ENCODE measurements at regions not wholly inside any gene's neighbourhood (a gene's known extent, or its start where the extent isn't known, plus 50 kb on each side); places are given as distances from the start of the nearest gene placed in this dataset.

DNA sequence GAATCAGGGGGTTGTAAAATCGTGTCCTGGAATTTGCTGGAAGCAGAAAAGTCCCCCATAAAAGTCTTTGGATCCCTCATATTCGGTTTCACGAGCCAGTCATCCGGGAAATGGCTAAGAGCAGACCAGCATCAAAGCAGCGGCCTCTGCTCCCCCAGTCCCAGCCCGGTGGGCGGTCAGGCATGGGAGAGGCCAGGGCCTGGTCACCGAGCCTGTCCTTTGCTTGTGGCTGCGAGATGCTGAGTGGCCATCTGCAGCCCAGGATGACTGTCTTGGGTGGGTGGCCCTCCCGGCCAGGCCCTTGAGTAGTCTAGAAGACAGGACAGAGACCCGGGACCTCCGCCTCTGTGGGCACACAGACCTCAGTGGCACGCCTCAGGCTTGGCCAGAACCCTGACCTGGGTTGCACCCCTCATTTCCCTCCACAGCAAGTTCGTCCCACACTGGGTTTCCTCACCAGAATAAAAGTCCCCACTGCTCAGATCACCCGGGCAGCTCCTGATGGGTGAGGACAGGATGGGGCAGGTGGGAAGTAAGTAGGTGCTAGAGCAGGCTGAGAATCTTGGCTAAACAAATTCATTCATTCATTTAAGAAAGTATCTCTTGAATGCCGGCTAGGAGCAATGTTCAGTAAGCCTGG is 172.1 kb downstream of the BMP7 start:
- no peak for TF ChIP-seq TAF1 (IDR thresholded peaks at IDR 0.05; ENCODE audit: borderline replicate concordance, low read depth, low read length)
- TF ChIP-seq POLR2A (IDR thresholded peaks at IDR 0.05; ENCODE audit: low read depth, low read length), result no peak
- no peak for TF ChIP-seq POLR2AphosphoS5 (IDR thresholded peaks at IDR 0.05; ENCODE audit: low read depth, low read length)
